Esophagus muscularis mucosa (tissue), 4 donors: ENCODE measurements at regions not wholly inside any gene's neighbourhood (a gene's known extent, or its start where the extent isn't known, plus 50 kb on each side); places are given as distances from the start of the nearest gene placed in this dataset.

Source experiments
- EP300 ChIP-seq: sonication (generic); formaldehyde crosslinking; IDR thresholded peaks from one replicate; pipeline ENCODE4 v1.6.1; 2017; ENCODE audit warnings: antibody characterized with exemption
- POLR2A ChIP-seq: fragments of 450-650 bp; IDR thresholded peaks from one replicate; pipeline ENCODE4 v1.6.1; 2017; ENCODE audit warnings: antibody characterized with exemption, moderate library complexity, mild to moderate bottlenecking, low read depth
- TF ChIP-seq, protein P1 (sequence below), 3 experiments: fragments of 200-600 bp in 2 of 3; fragments of 450-650 bp in 1 of 3; sonication (generic) in 2 of 3; IDR thresholded peaks; one replicate each; pipeline ENCODE4 v1.5.1; 2017 to 2019; ENCODE audit warnings: antibody characterized with exemption in 3 of 3, mild to moderate bottlenecking in 2 of 3, moderate library complexity in 1 of 3

DNA sequence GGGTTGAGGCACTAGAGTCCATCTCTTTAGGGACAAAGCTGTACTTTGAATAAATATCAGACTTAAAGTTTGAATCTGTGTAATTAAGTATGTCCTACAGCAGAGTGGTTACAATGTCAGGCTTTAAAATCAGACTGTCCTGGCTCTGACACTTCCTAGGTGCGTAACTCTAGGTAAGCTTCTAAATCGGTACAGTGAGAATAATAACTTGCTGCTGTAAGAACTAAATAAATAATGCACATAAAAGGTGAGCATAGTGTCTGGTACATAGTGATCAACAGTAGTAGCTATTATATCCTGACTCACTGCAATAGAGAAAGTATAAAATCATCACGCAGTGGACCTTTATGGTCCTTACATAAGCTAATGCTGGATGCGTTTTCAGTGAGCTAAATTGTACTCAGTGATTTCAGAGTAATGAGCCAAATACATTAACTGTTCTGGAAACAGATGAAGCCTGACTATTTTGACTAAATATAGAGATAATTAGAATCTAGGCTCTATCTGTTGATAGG lies 72.2 kb upstream of the PDK4 start:
- TF ChIP-seq, protein P1, sequence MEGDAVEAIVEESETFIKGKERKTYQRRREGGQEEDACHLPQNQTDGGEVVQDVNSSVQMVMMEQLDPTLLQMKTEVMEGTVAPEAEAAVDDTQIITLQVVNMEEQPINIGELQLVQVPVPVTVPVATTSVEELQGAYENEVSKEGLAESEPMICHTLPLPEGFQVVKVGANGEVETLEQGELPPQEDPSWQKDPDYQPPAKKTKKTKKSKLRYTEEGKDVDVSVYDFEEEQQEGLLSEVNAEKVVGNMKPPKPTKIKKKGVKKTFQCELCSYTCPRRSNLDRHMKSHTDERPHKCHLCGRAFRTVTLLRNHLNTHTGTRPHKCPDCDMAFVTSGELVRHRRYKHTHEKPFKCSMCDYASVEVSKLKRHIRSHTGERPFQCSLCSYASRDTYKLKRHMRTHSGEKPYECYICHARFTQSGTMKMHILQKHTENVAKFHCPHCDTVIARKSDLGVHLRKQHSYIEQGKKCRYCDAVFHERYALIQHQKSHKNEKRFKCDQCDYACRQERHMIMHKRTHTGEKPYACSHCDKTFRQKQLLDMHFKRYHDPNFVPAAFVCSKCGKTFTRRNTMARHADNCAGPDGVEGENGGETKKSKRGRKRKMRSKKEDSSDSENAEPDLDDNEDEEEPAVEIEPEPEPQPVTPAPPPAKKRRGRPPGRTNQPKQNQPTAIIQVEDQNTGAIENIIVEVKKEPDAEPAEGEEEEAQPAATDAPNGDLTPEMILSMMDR (IDR thresholded peaks at IDR 0.05) = no peak
- no peak for TF ChIP-seq EP300
- no peak for TF ChIP-seq POLR2A
